Right renal pelvis (tissue), 4 donors: ENCODE measurements at regions not wholly inside any gene's neighbourhood (a gene's known extent, or its start where the extent isn't known, plus 50 kb on each side); places are given as distances from the start of the nearest gene placed in this dataset.

Source experiments
- DNase-seq, 4 donors: peaks; one replicate each; pipeline ENCODE4 v3.0.0-alpha.2; 2013; ENCODE audit warnings: low read depth in 4 of 4, low spot score in 3 of 4, missing footprints in 1 of 4

- no peak for DNase-seq
Measured at GRCh38 chr16:89042711-89043551, 50.7 kb upstream of the ACSF3 start.

- no peak for DNase-seq
Measured at GRCh38 chr16:89043636-89044417, 49.8 kb upstream of the ACSF3 start.
